ACHN (cell line): ENCODE measurements at regions not wholly inside any gene's neighbourhood (a gene's known extent, or its start where the extent isn't known, plus 50 kb on each side); places are given as distances from the start of the nearest gene placed in this dataset.
"Not testable (repeated sequence)": the region's sequence is repeated elsewhere in the genome, so short reads cannot be mapped to it uniquely, and the experiment has no call there.

Experiments
- DNase-seq: peaks from one replicate; pipeline ENCODE4 v3.0.0-alpha.2; 2015
- in situ Hi-C: cut with HindIII; loops from 2 replicates; pipeline ENCODE4 v1.10.0; 2017; ENCODE audit warnings: low sequenced_read_pairs, low pct_ligation_motif_present, low pct_unique_long_range_greater_than_20kb

GRCh38 chr3:118793176-118793575 lies 241.5 kb downstream of the IGSF11 start:
- no peak for DNase-seq
- in situ Hi-C loops = no loop called here

GRCh38 chr3:118799303-118799702 lies 235.3 kb downstream of the IGSF11 start:
- in situ Hi-C loops = no loop called here
- DNase-seq = no peak

- no peak for DNase-seq
- in situ Hi-C loops = no loop called here
Observed at GRCh38 chr3:118801899-118802298, 232.7 kb downstream of the IGSF11 start.

GRCh38 chr3:118802325-118803095 lies 232.1 kb downstream of the IGSF11 start:
- in situ Hi-C loops = no loop called here
- DNase-seq = no peak

- DNase-seq = no peak
- in situ Hi-C loops = no loop called here
Observed at GRCh38 chr3:118803096-118803476, 231.6 kb downstream of the IGSF11 start.

- in situ Hi-C loops = no loop called here
Observed at GRCh38 chr3:118805007-118805406, 229.6 kb downstream of the IGSF11 start.

GRCh38 chr3:118806423-118806822 lies 228.2 kb downstream of the IGSF11 start:
- in situ Hi-C loops = no loop called here
- DNase-seq = no peak

More at GRCh38 chr3:118805007-118805406, 229.6 kb downstream of the IGSF11 start:
- DNase-seq = no peak

- in situ Hi-C loops, DNase-seq: not testable (repeated sequence)
Observed at GRCh38 chr3:118807349-118807748, 227.3 kb downstream of the IGSF11 start.

GRCh38 chr3:118808723-118809122 lies 225.9 kb downstream of the IGSF11 start:
- in situ Hi-C loops = no loop called here
- DNase-seq = no peak

- in situ Hi-C loops = no loop called here
Observed at GRCh38 chr3:118809696-118810498, 224.7 kb downstream of the IGSF11 start.

GRCh38 chr3:118810499-118811035 lies 224.1 kb downstream of the IGSF11 start:
- in situ Hi-C loops = no loop called here

More at GRCh38 chr3:118809696-118810498, 224.7 kb downstream of the IGSF11 start:
- DNase-seq = no peak

GRCh38 chr3:118811236-118811732 lies 223.4 kb downstream of the IGSF11 start:
- in situ Hi-C loops = no loop called here
- DNase-seq = no peak

More at GRCh38 chr3:118810499-118811035, 224.1 kb downstream of the IGSF11 start:
- no peak for DNase-seq

- in situ Hi-C loops = no loop called here
- no peak for DNase-seq
Observed at GRCh38 chr3:118813472-118813871, 221.2 kb downstream of the IGSF11 start.

- peak; percentile 53 for DNase-seq
- in situ Hi-C loops = no loop called here
Observed at GRCh38 chr3:118817748-118818165, 216.9 kb downstream of the IGSF11 start.

- in situ Hi-C loops = no loop called here
- no peak for DNase-seq
Observed at GRCh38 chr3:118818386-118818785, 216.3 kb downstream of the IGSF11 start.

- in situ Hi-C loops = no loop called here
- no peak for DNase-seq
Observed at GRCh38 chr3:118823626-118824025, 211.0 kb downstream of the IGSF11 start.

GRCh38 chr3:118827446-118827845 lies 207.2 kb downstream of the IGSF11 start:
- in situ Hi-C loops = no loop called here
- no peak for DNase-seq

- DNase-seq = no peak
- in situ Hi-C loops = no loop called here
Observed at GRCh38 chr3:118828351-118828750, 206.3 kb downstream of the IGSF11 start.

- DNase-seq = no peak
- in situ Hi-C loops = no loop called here
Observed at GRCh38 chr3:118833075-118833474, 201.6 kb downstream of the IGSF11 start.
